Neutrophil (primary cell): ENCODE measurements at regions not wholly inside any gene's neighbourhood (a gene's known extent, or its start where the extent isn't known, plus 50 kb on each side); places are given as distances from the start of the nearest gene placed in this dataset.

Experiments
- H3K27ac ChIP-seq: fragments of 200-600 bp; sonication (generic); 2 replicates; pipeline ENCODE4 v1.5.1; 2016; ENCODE audit warnings: mild to moderate bottlenecking, moderate library complexity
- H3K27me3 ChIP-seq: fragments of 200-600 bp; sonication (generic); 2 replicates; pipeline ENCODE4 v1.6.0; 2016; ENCODE audit warnings: mild to moderate bottlenecking
- H3K36me3 ChIP-seq: fragments of 200-600 bp; sonication (generic); 2 replicates; pipeline ENCODE4 v1.5.1; 2017
- H3K4me1 ChIP-seq, 2 experiments: fragments of 200-600 bp in 1 of 2; sonication (generic) in 1 of 2; 1 replicate in 1 of 2; 2 replicates in 1 of 2; pipeline versions ENCODE4 v1.5.1 to v1.6.1; 2013 to 2016; ENCODE audit warnings: low read depth in 1 of 2, low read length in 1 of 2, mild to moderate bottlenecking in 1 of 2, moderate library complexity in 1 of 2; ENCODE audit not compliant: control insufficient read depth in 1 of 2, insufficient read depth in 1 of 2
- H3K4me3 ChIP-seq, 2 experiments: fragments of 200-600 bp in 1 of 2; sonication (generic) in 1 of 2; 1 replicate in 1 of 2; 2 replicates in 1 of 2; pipeline ENCODE4 v1.5.1; 2013 to 2016; ENCODE audit warnings: low read depth in 1 of 2, low read length in 1 of 2, mild to moderate bottlenecking in 1 of 2, moderate library complexity in 1 of 2
- H3K9me3 ChIP-seq: fragments of 200-600 bp; sonication (generic); 2 replicates; pipeline ENCODE4 v1.5.1; 2016
- CTCF ChIP-seq: fragments of 200-600 bp; sonication (generic); IDR thresholded peaks from 2 replicates; pipeline ENCODE4 v1.5.1; 2016; ENCODE audit warnings: antibody characterized with exemption

- Histone ChIP-seq H3K4me1 (no peaks in the 10 kb centered on the region), H3K4me3 (no peak overlapping the region), H3K9me3 (no peaks in the 10 kb centered on the region), H3K27ac (no peak overlapping the region), H3K27me3 (no peaks in the 10 kb centered on the region), H3K36me3 (no peaks in the 10 kb centered on the region)
- no peak for TF ChIP-seq CTCF
Measured at GRCh38 chr3:170772175-170772574, 97.8 kb downstream of the RPL22L1 start.

- H3K27ac ChIP-seq, result no peak overlapping the region
- H3K4me1 ChIP-seq, result no peaks in the 10 kb centered on the region
- no peak overlapping the region for H3K4me3 ChIP-seq
- no peaks in the 10 kb centered on the region for H3K9me3 ChIP-seq
- H3K36me3 ChIP-seq, result no peaks in the 10 kb centered on the region
- TF ChIP-seq CTCF, result no peak
- no peaks in the 10 kb centered on the region for H3K27me3 ChIP-seq
Measured at GRCh38 chr3:170768334-170768801, 101.6 kb downstream of the RPL22L1 start.

- H3K4me1 ChIP-seq, result no peaks in the 10 kb centered on the region
- no peak overlapping the region for H3K27ac ChIP-seq
- H3K27me3 ChIP-seq, result no peaks in the 10 kb centered on the region
- no peak for TF ChIP-seq CTCF
- H3K36me3 ChIP-seq, result no peaks in the 10 kb centered on the region
- H3K4me3 ChIP-seq, result no peak overlapping the region
- no peaks in the 10 kb centered on the region for H3K9me3 ChIP-seq
Measured at GRCh38 chr3:170767576-170767941, 102.4 kb downstream of the RPL22L1 start.

GRCh38 chr3:170766823-170767575, 103.0 kb downstream of the RPL22L1 start:
- no peaks in the 10 kb centered on the region for H3K9me3 ChIP-seq
- no peak overlapping the region for H3K4me3 ChIP-seq
- no peaks in the 10 kb centered on the region for H3K4me1 ChIP-seq
- H3K27me3 ChIP-seq, result no peaks in the 10 kb centered on the region
- no peak overlapping the region for H3K27ac ChIP-seq
- no peak for TF ChIP-seq CTCF
- no peaks in the 10 kb centered on the region for H3K36me3 ChIP-seq

- H3K27me3 ChIP-seq, result no peaks in the 10 kb centered on the region
- no peaks in the 10 kb centered on the region for H3K4me1 ChIP-seq
Measured at GRCh38 chr3:170766253-170766652, 103.7 kb downstream of the RPL22L1 start.

More at GRCh38 chr3:170766253-170766652, 103.7 kb downstream of the RPL22L1 start:
- Histone ChIP-seq H3K4me3 (no peak overlapping the region), H3K9me3 (no peaks in the 10 kb centered on the region), H3K27ac (no peak overlapping the region), H3K36me3 (no peaks in the 10 kb centered on the region)
- no peak for TF ChIP-seq CTCF
